PC-9 (cell line): ENCODE measurements at regions not wholly inside any gene's neighbourhood (a gene's known extent, or its start where the extent isn't known, plus 50 kb on each side); places are given as distances from the start of the nearest gene placed in this dataset.

Experiments used
- EZH2 ChIP-seq: fragments of 200-600 bp; sonication (generic); IDR thresholded peaks from 2 replicates; pipeline ENCODE4 v1.8.0; 2017; ENCODE audit warnings: antibody characterized with exemption, low read depth
- TF ChIP-seq, protein P1 (sequence below): fragments of 200-600 bp; sonication (generic); conservative IDR thresholded peaks from 2 replicates; pipeline ENCODE4 v1.6.1; 2017; ENCODE audit warnings: mixed run types, antibody characterized with exemption, mild to moderate bottlenecking, moderate library complexity

DNA sequence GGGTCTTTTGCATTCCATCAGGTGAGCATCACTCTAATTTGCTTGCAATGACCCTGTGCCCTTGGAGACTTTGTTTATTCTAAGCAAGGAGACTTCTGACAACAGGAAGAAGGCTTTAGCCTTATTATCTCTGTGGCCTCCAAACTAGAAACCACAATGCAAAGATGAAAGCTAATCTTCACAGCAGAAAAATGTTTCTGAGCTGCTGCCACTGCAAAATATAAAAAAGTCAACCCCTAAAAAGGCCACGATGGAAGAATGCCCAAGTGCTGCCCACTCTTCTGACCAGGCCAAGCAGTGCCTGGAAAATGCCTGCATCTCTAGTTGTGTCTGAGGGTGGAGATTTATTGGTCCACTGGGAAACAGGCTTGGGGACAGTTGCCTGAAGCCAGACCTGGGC lies 299.9 kb downstream of the C7orf25 start:
- TF ChIP-seq, protein P1, sequence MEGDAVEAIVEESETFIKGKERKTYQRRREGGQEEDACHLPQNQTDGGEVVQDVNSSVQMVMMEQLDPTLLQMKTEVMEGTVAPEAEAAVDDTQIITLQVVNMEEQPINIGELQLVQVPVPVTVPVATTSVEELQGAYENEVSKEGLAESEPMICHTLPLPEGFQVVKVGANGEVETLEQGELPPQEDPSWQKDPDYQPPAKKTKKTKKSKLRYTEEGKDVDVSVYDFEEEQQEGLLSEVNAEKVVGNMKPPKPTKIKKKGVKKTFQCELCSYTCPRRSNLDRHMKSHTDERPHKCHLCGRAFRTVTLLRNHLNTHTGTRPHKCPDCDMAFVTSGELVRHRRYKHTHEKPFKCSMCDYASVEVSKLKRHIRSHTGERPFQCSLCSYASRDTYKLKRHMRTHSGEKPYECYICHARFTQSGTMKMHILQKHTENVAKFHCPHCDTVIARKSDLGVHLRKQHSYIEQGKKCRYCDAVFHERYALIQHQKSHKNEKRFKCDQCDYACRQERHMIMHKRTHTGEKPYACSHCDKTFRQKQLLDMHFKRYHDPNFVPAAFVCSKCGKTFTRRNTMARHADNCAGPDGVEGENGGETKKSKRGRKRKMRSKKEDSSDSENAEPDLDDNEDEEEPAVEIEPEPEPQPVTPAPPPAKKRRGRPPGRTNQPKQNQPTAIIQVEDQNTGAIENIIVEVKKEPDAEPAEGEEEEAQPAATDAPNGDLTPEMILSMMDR: no peak
- TF ChIP-seq EZH2: no peak
